GM23338 (cell line): ENCODE measurements at regions not wholly inside any gene's neighbourhood (a gene's known extent, or its start where the extent isn't known, plus 50 kb on each side); places are given as distances from the start of the nearest gene placed in this dataset.

Source experiments
- CTCF ChIP-seq, 2 experiments: fragments of 200-600 bp in 1 of 2; sonication (generic) in 1 of 2; conservative IDR thresholded peaks; 2 replicates each; pipeline versions ENCODE4 v1.5.1 to v1.6.1; 2016 to 2017; ENCODE audit warnings: antibody characterized with exemption in 2 of 2, low read depth in 2 of 2, mild to moderate bottlenecking in 2 of 2, moderate library complexity in 1 of 2
- NANOG ChIP-seq: IDR thresholded peaks from 2 replicates; pipeline ENCODE4 v1.6.1; 2016; ENCODE audit warnings: antibody characterized with exemption, borderline replicate concordance
- POLR2AphosphoS5 ChIP-seq: IDR thresholded peaks from 2 replicates; pipeline ENCODE4 v1.6.1; 2016; ENCODE audit warnings: antibody characterized with exemption, low read depth
- REST ChIP-seq: IDR thresholded peaks from one replicate; pipeline ENCODE4 v1.6.1; 2018; ENCODE audit warnings: antibody characterized with exemption; ENCODE audit not compliant: unreplicated experiment
- STAT1 ChIP-seq: IDR thresholded peaks from one replicate; pipeline ENCODE4 v1.6.1; 2016; ENCODE audit warnings: antibody characterized with exemption; ENCODE audit not compliant: unreplicated experiment

DNA sequence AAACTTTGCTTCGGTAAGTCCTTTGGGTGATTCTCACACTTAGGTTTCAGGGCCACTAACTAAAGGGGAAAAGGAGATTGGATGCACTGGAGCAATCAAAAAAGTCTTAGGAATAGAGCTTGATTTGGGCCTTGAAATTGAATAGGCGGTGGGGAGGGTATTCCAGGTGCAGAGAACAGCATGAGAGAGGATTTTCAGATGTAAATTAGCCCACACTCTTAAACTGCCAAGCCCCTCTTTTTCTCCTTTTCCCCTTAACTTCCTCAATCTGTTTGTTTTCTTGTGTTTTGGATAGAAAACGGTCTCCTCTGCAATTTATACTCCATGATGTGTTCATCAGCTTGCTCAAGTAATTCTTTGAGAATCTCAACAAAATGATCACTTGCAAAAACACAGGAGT is 62.1 kb upstream of the RIPOR2 start:
- TF ChIP-seq CTCF (conservative IDR thresholded peaks at IDR 0.05; ENCODE audit: low read depth in 2 of 2) (no peak), POLR2AphosphoS5 (no peak), NANOG (no peak), STAT1 (no peak), REST (no peak)
